Left renal pelvis (tissue), 4 donors: ENCODE measurements at regions not wholly inside any gene's neighbourhood (a gene's known extent, or its start where the extent isn't known, plus 50 kb on each side); places are given as distances from the start of the nearest gene placed in this dataset.

ENCODE experiments used
- DNase-seq, 4 donors: peaks; one replicate each; pipeline ENCODE4 v3.0.0-alpha.2; 2013; ENCODE audit warnings: low read depth in 4 of 4, low spot score in 3 of 4

DNA sequence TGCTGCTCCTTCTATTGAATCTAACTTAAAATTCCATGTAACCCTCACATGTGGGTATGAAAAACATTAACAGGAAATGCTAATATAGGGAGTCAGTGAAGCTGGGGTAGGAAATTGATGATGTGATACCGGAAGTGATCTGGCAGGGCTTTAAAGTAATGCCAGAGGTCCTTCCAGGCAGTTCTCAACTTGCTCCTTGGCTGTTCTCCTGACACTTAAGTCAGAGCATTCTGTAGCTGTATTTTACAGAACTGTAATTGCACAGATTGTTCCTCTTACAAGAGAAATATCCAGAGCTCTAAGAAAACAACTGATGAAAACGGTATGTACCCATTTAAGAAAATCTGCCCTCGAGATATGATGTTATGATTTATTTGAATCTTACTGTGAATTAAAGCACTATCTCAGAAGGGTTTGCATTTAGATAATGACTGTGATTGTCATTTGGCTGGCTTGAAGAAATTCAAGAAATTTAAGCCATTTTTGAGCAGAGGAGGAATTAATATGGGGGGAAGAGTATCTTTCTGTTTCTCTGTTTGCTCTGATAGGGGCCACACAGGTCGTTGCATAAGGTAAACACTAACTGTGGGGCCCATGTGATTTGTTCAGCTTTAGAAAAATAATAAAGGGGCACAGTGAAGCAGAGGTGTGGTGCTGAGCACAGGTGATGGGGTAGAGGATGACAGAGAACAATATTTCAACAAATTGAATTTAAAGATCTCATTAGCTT is 88.4 kb downstream of the BBS10 start:
- no peak for DNase-seq

DNA sequence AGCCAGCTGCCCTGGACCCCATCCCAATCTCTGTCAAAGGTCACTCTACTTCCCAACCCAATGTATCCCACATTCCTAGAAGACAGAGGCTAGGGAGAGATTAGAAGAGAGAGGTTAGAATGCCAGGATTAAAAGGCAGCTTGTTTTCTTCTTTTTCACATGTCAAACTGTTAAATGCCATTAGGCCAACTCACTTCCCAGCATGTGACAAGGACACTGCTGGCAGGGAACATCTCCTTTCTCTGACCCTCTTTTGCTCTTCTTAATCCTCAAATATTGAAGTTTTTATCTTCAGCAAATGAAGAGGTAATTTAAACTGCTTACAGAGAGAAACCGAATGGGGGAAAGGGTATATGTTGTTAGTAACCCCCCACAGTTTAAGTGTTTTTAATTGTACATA is 89.1 kb downstream of the BBS10 start:
- no peak for DNase-seq

DNA sequence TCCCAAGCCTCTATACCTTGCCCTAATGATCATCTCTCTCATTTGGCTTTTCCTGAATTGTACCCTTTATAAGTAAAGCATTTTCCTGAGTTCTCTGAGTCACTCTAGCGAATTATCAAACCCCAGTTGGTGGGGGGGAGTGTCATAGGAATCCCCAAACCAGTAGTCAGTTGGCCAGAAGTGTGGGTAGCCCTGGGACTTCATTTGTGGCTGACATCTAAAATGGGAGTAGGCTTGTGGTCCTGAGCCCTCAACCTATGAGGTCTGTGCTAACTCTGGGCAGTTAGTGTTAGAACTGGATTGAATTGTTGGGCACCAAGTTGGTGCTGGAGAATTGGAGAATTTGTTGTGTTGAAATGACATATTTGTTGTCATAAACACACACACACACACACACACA is 91.3 kb downstream of the BBS10 start:
- DNase-seq: no peak

DNA sequence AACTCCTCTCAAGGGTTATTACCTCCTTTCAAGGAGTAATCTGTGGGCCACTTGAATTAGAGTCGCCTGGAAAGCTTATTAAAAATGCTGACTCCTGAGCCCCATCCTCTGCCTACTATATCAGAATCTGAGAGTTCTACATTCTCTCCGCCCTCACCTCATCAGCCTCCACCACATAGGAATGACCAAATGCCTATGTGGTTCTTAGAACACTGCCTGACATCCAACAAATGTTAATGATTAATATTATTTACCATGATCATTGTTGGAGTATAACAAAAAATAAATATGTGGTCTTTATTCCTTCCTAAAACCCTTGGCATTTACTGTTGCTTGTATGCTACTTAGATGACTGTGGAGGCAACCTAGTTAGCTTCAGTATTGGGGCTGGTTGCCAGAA is 91.9 kb downstream of the BBS10 start:
- DNase-seq: no peak

DNA sequence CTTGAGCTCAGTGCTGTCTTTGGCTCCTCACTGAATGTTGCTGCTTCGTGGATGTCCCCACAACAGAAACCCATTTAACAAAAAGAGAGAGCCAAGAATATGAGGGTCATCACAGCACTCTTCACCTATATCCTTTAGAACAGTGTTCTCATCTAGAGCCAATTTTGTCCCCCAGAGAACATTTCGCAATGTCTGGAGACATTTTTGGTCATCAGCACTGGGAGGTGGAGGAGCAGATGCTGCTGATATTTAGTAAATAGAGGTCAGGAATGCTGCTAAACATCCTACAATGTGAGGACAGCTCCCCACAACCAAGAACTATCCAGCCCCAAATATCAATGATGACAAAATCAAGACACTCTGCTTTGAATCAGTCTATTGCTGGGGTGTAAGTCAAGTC is 92.5 kb downstream of the BBS10 start:
- no peak for DNase-seq

DNA sequence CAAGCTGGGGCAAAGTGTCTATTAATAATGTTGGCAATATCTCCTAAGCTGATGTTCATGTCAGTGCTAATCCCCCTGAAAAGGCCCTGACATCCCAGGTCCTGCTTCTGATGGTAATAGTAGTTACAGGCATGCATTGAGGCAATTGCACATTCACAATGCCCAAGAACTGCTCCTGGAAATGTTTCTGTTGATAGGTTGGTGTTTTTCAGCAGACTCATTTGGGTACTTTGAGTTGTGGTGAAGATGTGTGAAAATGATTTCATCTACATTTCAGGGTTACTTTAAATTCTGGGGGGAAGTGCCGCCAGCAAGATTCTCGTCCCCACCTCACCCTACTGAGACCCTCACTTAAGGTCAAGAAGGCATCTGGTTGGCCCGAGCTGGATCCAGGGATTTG is 92.9 kb downstream of the BBS10 start:
- no peak for DNase-seq

DNA sequence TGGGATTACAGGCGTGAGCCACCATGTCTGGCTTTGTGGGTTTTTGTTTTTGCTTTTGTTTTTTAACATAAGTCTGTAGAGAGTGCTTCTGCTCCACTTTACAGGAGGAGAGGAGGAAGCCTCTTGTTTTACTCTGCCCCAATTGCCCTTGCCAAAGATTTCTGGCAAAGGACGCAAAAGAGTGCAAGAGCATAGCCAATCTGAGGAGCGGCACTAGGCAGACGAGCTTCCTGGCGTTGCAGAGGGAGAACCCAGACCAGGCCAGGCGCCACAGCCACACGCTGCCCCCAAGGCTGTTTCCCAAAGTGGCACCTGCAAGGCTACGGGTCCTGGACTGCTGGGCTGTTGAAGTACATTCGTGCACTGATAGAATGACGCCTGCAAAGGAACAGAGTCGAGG is 96.2 kb downstream of the BBS10 start:
- DNase-seq: no peak

DNA sequence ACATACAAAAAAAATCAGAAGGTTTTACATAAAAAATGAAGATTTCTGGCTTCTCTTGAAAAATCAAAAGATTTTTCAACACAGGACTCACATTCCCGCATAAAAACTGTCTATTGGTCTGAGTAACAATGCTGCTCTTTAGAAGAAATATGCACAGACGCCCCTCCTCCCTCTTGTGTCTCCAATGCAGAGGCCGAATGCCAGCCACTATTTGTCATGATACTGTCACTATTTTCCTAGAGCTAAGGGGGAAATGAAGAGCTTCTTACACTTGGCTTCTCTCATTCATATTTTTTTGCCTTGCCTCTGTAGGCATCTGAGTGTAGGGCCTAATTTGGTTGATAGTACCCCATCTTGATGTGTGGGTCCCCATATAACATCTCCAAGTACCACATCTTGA is 98.0 kb downstream of the BBS10 start:
- DNase-seq: no peak

DNA sequence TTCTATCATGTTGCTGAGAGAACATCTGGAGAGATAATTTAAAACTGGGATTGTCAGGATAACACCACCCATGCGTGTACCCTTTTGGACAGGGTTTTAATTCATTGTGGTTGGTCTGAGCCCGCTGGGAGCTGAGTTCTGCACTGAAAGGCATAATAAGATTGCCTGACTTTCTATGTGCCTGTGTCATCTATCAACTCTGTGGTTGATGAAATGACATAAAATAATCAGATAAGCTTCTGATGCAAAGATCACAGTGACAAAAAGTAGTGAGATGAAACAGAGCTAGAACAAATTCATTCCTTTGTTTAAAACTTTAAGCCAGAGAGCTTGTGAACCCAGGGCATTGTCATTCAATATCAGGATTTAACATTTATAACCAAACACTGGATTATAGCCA is 98.7 kb downstream of the BBS10 start:
- DNase-seq: no peak

DNA sequence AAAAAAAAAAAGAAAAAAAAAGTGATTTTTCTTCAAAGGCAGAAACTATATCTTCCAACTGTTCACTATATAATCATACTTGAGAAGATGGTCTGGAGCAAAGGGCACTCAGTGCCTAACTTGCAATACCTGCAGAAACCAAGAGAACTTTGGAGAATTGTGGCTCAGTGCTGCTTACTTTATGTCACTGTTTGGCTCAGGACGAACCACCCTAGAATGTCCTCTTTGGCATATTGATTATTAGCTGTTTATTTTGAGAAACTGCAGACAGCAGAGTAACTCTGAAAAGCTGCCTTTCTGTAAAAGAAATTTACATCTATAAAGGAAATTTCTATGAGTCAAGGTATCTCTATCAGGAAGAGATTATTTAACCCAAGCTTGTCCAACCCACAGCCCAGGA is 100.2 kb downstream of the BBS10 start:
- DNase-seq: no peak

DNA sequence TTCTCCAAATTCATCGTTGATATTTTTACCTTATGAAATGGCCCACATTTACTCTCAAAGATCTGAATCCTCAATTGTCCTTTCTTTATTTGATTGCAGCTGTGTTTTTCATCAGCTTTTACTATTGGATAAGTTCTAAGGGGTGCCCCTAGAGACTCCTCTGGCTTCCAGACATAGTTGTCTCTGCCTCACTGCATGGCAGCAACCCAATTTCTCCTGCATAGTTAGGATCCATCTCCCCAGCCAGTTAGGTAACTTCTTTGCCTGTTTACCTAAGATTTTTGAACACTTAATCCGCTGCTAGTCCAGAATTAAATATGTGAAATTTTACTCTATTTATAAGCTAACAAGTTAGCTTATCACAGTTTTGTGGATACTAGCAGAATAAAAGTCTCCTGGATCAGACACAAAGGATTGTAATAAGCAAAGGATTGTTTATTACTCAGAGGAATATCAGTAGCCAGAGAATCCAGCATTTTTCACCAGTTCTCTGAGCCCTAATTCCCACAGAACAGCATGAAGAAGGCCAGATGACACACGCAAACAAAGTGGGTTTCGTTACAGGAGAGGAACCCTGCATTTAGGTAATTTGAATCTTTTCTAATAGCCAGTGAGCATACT is 101.1 kb downstream of the BBS10 start:
- no peak for DNase-seq

DNA sequence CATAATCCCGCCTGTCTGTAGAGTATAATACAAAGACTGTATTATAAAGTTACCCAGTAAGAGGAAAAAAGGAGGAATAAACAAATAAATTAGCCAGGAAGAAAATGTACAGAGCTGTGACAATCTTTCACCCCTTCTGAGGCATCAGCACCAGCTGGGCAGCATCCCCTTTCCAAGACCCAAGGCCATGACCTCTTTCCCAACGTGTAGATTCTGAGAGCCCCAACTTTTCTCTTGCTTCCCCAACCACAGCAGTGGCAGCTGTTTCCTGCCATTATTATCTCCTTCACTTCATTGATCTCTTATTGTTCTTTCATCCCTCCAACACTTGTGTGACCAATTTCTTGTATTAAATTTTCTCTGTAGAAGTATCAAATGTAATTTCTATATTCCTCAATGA is 101.6 kb downstream of the BBS10 start:
- DNase-seq: no peak

DNA sequence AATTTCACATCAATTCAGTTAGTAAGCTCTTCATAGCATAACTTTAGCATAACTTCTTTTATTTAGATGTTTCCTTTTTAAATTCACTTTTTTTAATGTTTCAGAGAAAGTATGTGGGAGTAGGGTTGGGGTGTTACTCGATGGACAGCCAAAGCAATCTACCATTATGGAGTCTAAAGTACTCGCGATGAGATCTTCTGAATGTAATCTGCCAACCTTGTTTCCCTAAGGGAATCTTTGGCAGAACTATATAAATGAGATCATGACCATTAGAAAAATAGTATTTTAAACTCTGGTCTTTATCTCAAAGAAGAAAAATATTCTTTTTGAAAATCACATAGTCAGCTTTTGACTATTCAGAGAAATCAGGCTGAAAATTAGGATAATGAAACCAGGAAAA is 103.9 kb downstream of the BBS10 start:
- DNase-seq: no peak

DNA sequence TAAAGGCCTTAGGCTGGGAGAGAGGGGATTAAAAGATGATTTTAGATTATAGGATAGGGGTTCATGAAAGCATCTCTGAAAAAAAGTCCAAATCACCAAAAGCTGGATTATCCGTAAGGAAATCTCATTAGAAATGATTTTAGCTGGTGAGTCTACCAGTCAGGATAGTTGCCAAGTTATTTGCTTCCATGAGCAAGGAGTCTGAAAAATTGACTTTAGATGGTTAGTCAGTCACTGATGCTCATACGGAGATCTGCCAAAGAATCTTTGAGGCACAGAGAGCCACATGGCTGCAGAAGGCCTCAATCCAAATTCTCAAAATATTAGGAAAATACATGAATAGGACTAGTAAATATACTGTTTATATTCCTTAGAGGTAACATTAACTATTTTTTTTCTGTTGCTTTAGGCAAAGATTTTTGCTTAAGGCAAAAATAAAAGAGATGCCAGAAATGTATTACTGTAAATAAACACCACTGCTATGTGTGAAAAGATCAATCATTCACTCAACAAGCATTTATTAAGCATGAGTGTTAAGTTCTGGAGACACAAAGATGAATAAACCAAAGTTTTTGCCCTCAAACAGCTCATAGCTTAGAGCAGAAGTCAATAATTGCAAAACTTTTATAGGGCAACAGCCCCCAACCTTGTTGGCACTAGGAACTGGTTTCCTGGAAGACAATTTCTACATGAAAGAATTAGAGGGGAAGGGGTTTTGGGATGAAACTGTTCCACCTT is 105.2 kb downstream of the BBS10 start:
- no peak for DNase-seq

DNA sequence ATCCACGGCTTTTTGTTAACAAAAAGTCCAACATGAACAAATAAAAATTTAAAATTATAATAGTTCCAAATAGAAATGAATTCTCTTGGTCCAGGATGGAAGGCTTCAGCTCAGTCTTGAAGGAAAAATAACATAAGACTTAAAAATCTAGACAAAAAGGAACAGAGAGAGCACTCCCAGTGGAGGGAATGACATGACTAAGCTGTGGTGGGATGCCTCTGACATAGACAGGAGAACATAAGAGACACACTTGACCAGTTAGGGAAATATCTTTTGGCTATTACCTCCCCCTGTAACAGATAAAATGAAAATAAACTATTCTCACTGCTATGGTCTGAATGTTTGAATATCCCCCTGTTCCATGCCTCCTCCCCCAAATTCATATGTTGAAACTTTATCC is 106.8 kb downstream of the BBS10 start:
- DNase-seq: no peak

DNA sequence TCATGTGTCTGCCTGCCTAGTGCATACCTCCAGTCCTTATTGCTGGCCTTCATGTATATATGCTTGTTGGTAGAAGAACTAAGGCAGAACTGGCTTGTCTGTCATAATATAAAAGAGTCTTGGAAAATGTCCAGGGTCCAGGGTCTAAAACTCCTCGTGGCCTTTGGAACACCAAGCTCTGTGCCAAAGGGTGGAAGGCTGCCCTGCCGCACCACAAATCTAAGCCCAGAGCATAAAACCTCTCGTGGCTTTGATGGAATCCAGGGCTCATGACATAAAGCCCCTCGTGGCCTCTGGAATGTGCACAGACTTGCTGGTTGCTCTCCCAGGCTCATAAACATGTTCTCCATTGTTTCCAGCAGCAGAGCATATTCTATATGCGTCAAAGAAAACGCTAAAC is 107.9 kb downstream of the BBS10 start:
- no peak for DNase-seq

DNA sequence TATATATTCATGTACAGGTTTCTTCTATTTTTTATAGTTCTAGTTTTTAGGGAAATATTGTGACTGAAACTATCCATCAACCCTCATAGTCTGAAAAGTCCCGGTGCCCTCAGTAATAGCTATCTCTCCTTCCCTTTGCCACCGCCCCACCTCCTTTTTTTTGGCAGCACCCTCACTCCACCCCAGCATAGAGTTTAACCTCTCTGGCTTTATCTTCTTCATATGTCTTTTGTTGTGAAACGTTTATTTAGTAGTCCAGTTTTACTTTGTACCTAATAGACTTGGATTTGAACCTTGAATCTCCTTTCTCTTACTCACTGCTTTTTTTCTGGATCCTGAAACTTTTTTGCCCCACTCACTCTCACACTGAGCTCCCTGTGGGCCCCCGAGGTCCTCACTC is 109.5 kb downstream of the BBS10 start:
- no peak for DNase-seq

DNA sequence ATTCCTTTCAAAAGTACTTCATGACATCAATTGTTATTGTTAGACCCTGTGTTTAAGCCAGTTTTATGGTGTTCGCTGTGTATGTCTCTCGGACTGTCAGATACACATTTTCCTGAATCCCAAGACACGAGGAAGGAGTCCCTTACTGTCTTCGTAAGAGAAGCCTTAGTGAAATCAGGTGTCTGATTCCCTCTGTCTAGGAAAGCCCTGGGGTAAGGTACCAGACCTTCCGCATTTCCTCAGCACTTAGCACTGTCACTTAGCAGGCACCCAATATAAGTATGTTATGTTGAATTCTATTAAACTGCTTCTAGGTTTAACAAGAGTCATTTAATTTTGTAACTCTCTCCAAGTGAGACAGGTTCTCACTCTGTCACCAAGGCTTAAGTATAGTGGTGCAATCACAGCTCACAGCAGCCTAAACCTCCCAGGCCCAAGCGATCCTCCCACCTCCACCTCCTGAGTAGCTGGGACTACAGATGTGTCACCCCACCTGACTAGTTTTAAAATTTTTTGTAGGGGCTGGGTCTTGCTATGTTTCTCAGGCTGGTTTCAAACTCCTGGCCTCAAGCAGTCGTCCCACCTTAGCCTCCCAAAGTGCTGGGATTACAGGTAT is 111.0 kb downstream of the BBS10 start:
- no peak for DNase-seq

DNA sequence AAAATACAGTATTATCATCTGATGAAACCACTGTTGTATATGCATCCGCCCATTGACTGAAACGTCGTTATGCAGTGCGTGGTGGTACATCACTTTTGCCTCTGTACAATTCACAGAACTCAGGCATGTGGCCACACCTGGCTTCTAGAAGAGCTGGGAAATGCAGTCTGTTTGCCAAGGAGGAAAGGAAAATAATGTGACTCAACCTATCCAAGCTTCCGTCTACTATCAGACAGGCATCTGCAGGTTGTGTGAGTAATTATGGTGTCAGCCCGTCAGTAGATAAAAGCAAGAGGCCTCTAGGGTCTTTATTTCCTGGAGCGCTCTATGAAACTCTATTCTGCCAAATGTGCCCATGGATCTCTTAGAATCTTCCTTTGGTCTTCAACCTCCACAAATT is 111.6 kb downstream of the BBS10 start:
- DNase-seq: no peak

DNA sequence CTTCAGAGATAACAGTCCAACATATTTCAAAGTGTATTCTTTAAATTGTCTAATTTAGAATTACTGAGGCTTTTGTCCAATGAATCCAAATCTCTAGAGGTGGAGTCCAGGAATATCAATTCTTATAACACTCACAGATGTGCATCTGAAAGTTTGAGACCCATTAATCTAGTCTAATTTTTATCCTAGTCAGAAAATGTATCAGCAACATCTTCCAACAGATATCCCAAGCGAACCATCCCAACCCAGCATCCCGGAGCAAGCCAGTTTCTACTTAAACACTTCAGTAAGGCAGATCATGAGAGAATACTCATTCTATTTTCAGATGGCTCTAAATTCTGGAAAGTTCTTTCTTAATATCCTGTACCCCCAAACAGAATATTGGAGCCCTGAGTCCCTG is 113.5 kb downstream of the BBS10 start:
- DNase-seq: no peak

DNA sequence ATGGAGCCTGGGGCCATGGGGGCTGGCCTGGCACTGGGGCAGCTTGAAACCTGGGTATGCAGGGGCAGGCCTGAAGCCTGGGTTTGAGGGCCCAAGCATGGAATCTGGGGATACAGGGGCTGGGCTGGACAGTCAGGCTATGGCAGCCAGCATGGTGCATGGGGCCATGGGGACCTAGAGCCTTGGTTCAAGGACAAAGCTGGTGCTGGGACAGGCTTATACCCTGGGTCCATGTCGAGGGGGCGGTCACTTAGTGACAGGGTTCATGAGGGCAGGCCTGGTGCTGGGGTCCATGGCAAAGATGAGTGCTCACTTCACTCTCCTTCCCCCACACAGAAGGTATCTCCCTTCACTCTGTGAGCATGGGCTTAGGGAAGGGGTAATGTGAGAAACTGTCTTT is 116.2 kb downstream of the BBS10 start:
- DNase-seq: no peak

DNA sequence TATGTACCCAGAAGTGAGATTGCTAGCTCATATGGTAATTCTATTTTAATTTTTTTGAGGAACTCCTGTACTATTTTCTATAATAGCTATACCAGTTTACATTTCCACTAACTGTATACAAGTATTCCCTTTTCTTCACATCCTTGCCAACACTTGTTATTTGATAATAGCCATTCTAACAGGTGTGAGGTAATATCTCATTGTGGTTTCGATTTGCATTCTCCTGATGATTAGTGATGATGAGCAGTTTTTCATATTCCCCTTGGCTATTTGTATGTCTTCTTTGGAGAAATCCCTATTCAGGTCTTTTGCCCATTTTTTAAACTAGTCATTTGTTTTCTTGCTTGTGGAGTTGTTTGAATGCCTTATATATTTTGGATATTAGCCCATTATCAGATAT is 121.3 kb downstream of the BBS10 start:
- DNase-seq: no peak
